ENCODE measurements at regions not wholly inside any gene's neighbourhood (a gene's known extent, or its start where the extent isn't known, plus 50 kb on each side); places are given as distances from the start of the nearest gene placed in this dataset.

- no peak for TF ChIP-seq POLR2A (IDR thresholded peaks at IDR 0.05; ENCODE audit: low read length)
- no peak for TF ChIP-seq GATA1 (IDR thresholded peaks at IDR 0.05; ENCODE audit: low read depth, low read length)
These were observed 531.8 kb upstream of the JARID2 start for GRCh38 chr6:14713966-14714631.

Data from erythroblast (primary cell).